ENCODE measurements at regions not wholly inside any gene's neighbourhood (a gene's known extent, or its start where the extent isn't known, plus 50 kb on each side); places are given as distances from the start of the nearest gene placed in this dataset.

- no peak for TF ChIP-seq CTCF (IDR thresholded peaks at IDR 0.05)
- TF ChIP-seq POLR2A (IDR thresholded peaks at IDR 0.05) = no peak
These were observed 243.8 kb upstream of the WWC1 start for GRCh38 chr5:168047669-168048111.

Data from thyroid gland (tissue), 4 donors.